GM12878 (cell line): ENCODE measurements at regions not wholly inside any gene's neighbourhood (a gene's known extent, or its start where the extent isn't known, plus 50 kb on each side); places are given as distances from the start of the nearest gene placed in this dataset.

Experiments
- ATAC-seq: fragments of 200-7000 bp; cut with Tn5 transposase; 3 replicates; pipeline ENCODE4 v1.9.1; 2020; ENCODE audit warnings: mild to moderate bottlenecking, moderate library complexity
- BruUV-seq: library from RNA; stranded (reverse); fragments of 400-500 nt; replicated peaks from 2 replicates; lab custom pipeline; 2021; lab: Mats Ljungman, UMichigan
- CTCF ChIA-PET: fragments of 300-600 bp; sonication (Branson Sonifier 250); formaldehyde crosslinking; extraction: SDS; loops from one replicate; lab custom pipeline; 2021; ENCODE audit warnings: inconsistent platforms; lab: Yijun Ruan, JAX
- POLR2A ChIA-PET: fragments of 350-600 bp; formaldehyde crosslinking; extraction: SDS; loops from one replicate; lab custom pipeline; 2021; ENCODE audit warnings: inconsistent platforms; lab: Charles Lee
- RAD21 ChIA-PET: fragments of 300-600 bp; sonication (Branson Sonifier 250); formaldehyde crosslinking; loops from one replicate; lab custom pipeline; 2023; ENCODE audit warnings: antibody characterized with exemption; ENCODE audit not compliant: unreplicated experiment; lab: Charles Lee
- SMC1A ChIA-PET: fragments of 300-600 bp; sonication (Branson Sonifier 250); formaldehyde crosslinking; loops from one replicate; lab custom pipeline; 2023; ENCODE audit not compliant: unreplicated experiment, uncharacterized antibody; lab: Charles Lee
- DNase-seq: peaks from one replicate; pipeline ENCODE4 v3.0.0-alpha.2; 2011; ENCODE audit warnings: low read depth, low spot score
- FAIRE-seq: peaks from 3 replicates; lab custom pipeline; 2011; peaks lifted over from hg19 to GRCh38; lab: Jason Lieb, UNC
- H2AFZ ChIP-seq: 2 replicates; pipeline ENCODE4 v1.6.0; 2011; ENCODE audit warnings: low read depth, low read length, control low read depth; ENCODE audit not compliant: control insufficient read depth
- H3K27ac ChIP-seq: 2 replicates; pipeline ENCODE4 v1.5.1; 2011; ENCODE audit warnings: control low read depth; ENCODE audit not compliant: control insufficient read depth, insufficient read depth
- H3K27me3 ChIP-seq, 2 experiments: replicated peaks in 1 of 2; 2 replicates each; pipeline versions ENCODE4 v1.6.0 to v1.6.1; 2011; ENCODE audit warnings: low read length in 1 of 2; ENCODE audit not compliant: control insufficient read depth in 2 of 2, insufficient read depth in 2 of 2
- H3K36me3 ChIP-seq, 2 experiments: 2 replicates each; pipeline ENCODE4 v1.5.1; 2011; ENCODE audit warnings: low read length in 1 of 2; ENCODE audit not compliant: control insufficient read depth in 2 of 2, insufficient read depth in 2 of 2
- H3K4me1 ChIP-seq: 2 replicates; pipeline ENCODE4 v1.6.1; 2011; ENCODE audit warnings: mild to moderate bottlenecking, low read length, moderate library complexity, mixed read lengths; ENCODE audit not compliant: control insufficient read depth, insufficient read depth
- H3K4me2 ChIP-seq: 2 replicates; pipeline ENCODE4 v1.6.0; 2011; ENCODE audit warnings: control low read depth; ENCODE audit not compliant: control insufficient read depth, insufficient read depth
- H3K4me3 ChIP-seq: fragments of 200-600 bp; sonication (generic); 2 replicates; pipeline ENCODE4 v1.5.1; 2016
- H3K79me2 ChIP-seq: 2 replicates; pipeline ENCODE4 v1.6.0; 2011; ENCODE audit warnings: low read length; ENCODE audit not compliant: control insufficient read depth, insufficient read depth
- H3K9ac ChIP-seq: 2 replicates; pipeline ENCODE4 v1.8.0; 2011; ENCODE audit warnings: low read length, control low read depth, mixed read lengths; ENCODE audit not compliant: control insufficient read depth, insufficient read depth
- H3K9me3 ChIP-seq: replicated peaks from 3 replicates; pipeline ENCODE4 v1.5.1; 2011; ENCODE audit warnings: mild to moderate bottlenecking, low read length; ENCODE audit not compliant: control insufficient read depth, insufficient read depth
- H4K20me1 ChIP-seq: 2 replicates; pipeline ENCODE4 v1.6.0; 2011; ENCODE audit not compliant: control insufficient read depth, insufficient read depth
- BHLHE40 ChIP-seq, 2 experiments: fragments of 450-650 bp in 1 of 2; IDR thresholded peaks; 2 replicates each; pipeline ENCODE4 v1.6.1; 2011 to 2017; ENCODE audit warnings: low read depth in 2 of 2, borderline replicate concordance in 1 of 2, improper control_type of control experiment in 1 of 2, low read length in 1 of 2, mild to moderate bottlenecking in 1 of 2
- CEBPB ChIP-seq, 2 experiments: fragments of 150-350 bp in 1 of 2; IDR thresholded peaks; 2 replicates each; pipeline ENCODE4 v1.6.1; 2012 to 2014; ENCODE audit warnings: low read depth in 2 of 2, low read length in 2 of 2, borderline replicate concordance in 1 of 2, inconsistent platforms in 1 of 2
- FOXK2 ChIP-seq: fragments of 450-650 bp; IDR thresholded peaks from 2 replicates; pipeline ENCODE4 v1.6.1; 2017; ENCODE audit warnings: mild to moderate bottlenecking, moderate library complexity
- HDGF ChIP-seq: fragments of 450-650 bp; IDR thresholded peaks from 2 replicates; pipeline ENCODE4 v1.6.1; 2016; ENCODE audit warnings: antibody characterized with exemption
- HSF1 ChIP-seq: fragments of 150-350 bp; IDR thresholded peaks from 2 replicates; pipeline ENCODE4 v1.6.1; 2014; ENCODE audit warnings: mild to moderate bottlenecking, low read depth, low read length
- IKZF2 ChIP-seq, 2 experiments: fragments of 450-650 bp; IDR thresholded peaks; 2 replicates each; pipeline ENCODE4 v1.6.1; 2017; ENCODE audit warnings: mild to moderate bottlenecking in 2 of 2, moderate library complexity in 2 of 2
- NRF1 ChIP-seq: conservative IDR thresholded peaks from 2 replicates; pipeline ENCODE4 v1.6.1; 2011; ENCODE audit warnings: mild to moderate bottlenecking, low read depth, low read length, improper control_type of control experiment
- POLR2AphosphoS2 ChIP-seq: IDR thresholded peaks from 2 replicates; pipeline ENCODE4 v1.6.1; 2011; ENCODE audit warnings: low read depth, mild to moderate bottlenecking, low read length, improper control_type of control experiment, moderate library complexity
- RCOR1 ChIP-seq: conservative IDR thresholded peaks from 2 replicates; pipeline ENCODE4 v1.6.1; 2012; ENCODE audit warnings: low read depth, low read length, improper control_type of control experiment
- RELB ChIP-seq: fragments of 450-650 bp; IDR thresholded peaks from 2 replicates; pipeline ENCODE4 v1.6.1; 2017; ENCODE audit warnings: low read depth, mild to moderate bottlenecking, moderate library complexity
- TARDBP ChIP-seq: IDR thresholded peaks from 2 replicates; pipeline ENCODE4 v1.6.1; 2016; ENCODE audit warnings: borderline replicate concordance
- TCF12 ChIP-seq: IDR thresholded peaks from 2 replicates; pipeline ENCODE4 v1.6.1; 2011; ENCODE audit warnings: low read depth, mild to moderate bottlenecking, low read length
- WRNIP1 ChIP-seq: IDR thresholded peaks from 2 replicates; pipeline ENCODE4 v1.6.1; 2011; ENCODE audit warnings: low read depth, low read length, improper control_type of control experiment, borderline replicate concordance
- ZNF24 ChIP-seq: fragments of 450-650 bp; IDR thresholded peaks from 2 replicates; pipeline ENCODE4 v1.6.1; 2017; ENCODE audit warnings: antibody characterized with exemption, mild to moderate bottlenecking
- WGBS: methylation state at CpG from one replicate; pipeline ENCODE4 v1.1.6; 2016; ENCODE audit warnings: low lambda C conversion rate; ENCODE audit not compliant: insufficient replicate concordance, insufficient coverage; ENCODE audit errors: missing lambda C conversion rate; 5-methylcytosine and 5-hydroxymethylcytosine counted together
- in situ Hi-C: fragments of 300-500 bp; cut with MboI; formaldehyde crosslinking; loops from 9 replicates; pipeline ENCODE4 v1.14.3; 2018; ENCODE audit warnings: mixed read lengths
- intact Hi-C: fragments of 100-400 bp; cut with micrococcal nuclease; formaldehyde crosslinking; loops from one replicate; pipeline ENCODE4 v1.14.2; 2022; ENCODE audit not compliant: unreplicated experiment
- TF ChIP-seq, protein P1 (sequence below): IDR thresholded peaks from 2 replicates; pipeline ENCODE4 v1.6.1; 2011; ENCODE audit warnings: borderline replicate concordance, low read depth, mild to moderate bottlenecking, moderate library complexity, mixed read lengths, low read length; ENCODE audit not compliant: insufficient read depth; ENCODE audit errors: extremely low read length

- 17% methylated on average over 3 of the region's 3 CpGs for WGBS
- Histone ChIP-seq H3K4me2 (no peak overlapping the region), H3K9ac (no peak overlapping the region), H3K9me3 (no peaks in the 10 kb centered on the region), H3K27me3 (no peaks in the 10 kb centered on the region; a peak in 1 of 4 replicates), H3K4me3 (no peak overlapping the region), H3K36me3 (no peaks in the 10 kb centered on the region), H3K4me1 (no peaks in the 10 kb centered on the region), H3K27ac (no peak overlapping the region), H4K20me1 (no peaks in the 10 kb centered on the region), H2AFZ (no peak overlapping the region), H3K79me2 (no peaks in the 10 kb centered on the region)
- TF ChIP-seq HDGF = no peak
- BruUV-seq = no TSS peak
- ChIA-PET CTCF (interaction anchor here (1.6 kb wide), 1 partner anchor 10 kb away, joined by 3 read pairs; no protein-coding TSS in a partner anchor), RAD21 (no interaction called here), SMC1A (interaction anchor here (1.0 kb wide), 1 partner anchor 312 kb away, joined by 3 read pairs; no protein-coding TSS in a partner anchor), POLR2A (no interaction called here)
- intact Hi-C loops = no loop called here
- in situ Hi-C loops = no loop called here
- no peak for DNase-seq
- no peak for FAIRE-seq
- ATAC-seq = no peak
Observed at GRCh38 chr3:135759651-135760050, 205.9 kb upstream of the PPP2R3A start.

- ChIA-PET RAD21 (no interaction called here), SMC1A (no interaction called here), POLR2A (no interaction called here), CTCF (interaction anchor here (1.6 kb wide), 1 partner anchor 9 kb away, joined by 3 read pairs; no protein-coding TSS in a partner anchor)
- FAIRE-seq = no peak
- no TSS peak for BruUV-seq
- 23% methylated on average over 3 of the region's 3 CpGs for WGBS
- H3K4me3 ChIP-seq = no peak overlapping the region
- no peak overlapping the region for H3K27ac ChIP-seq
- no peak overlapping the region for H2AFZ ChIP-seq
- H3K4me2 ChIP-seq = no peak overlapping the region
- no peak for ATAC-seq
- no peak for DNase-seq
- H3K9ac ChIP-seq = no peak overlapping the region
- H3K36me3 ChIP-seq = no peaks in the 10 kb centered on the region
- H4K20me1 ChIP-seq = no peaks in the 10 kb centered on the region
- no peaks in the 10 kb centered on the region for H3K9me3 ChIP-seq
- no peaks in the 10 kb centered on the region; a peak in 1 of 4 replicates for H3K27me3 ChIP-seq
- H3K4me1 ChIP-seq = no peaks in the 10 kb centered on the region
- in situ Hi-C loops (no loop called here), intact Hi-C loops (no loop called here)
- no peaks in the 10 kb centered on the region for H3K79me2 ChIP-seq
- no peak for TF ChIP-seq RCOR1
- TF ChIP-seq HSF1 = no peak
- TF ChIP-seq TCF12 = no peak
- TF ChIP-seq POLR2AphosphoS2 = no peak
- TF ChIP-seq ZNF24 = no peak
- TF ChIP-seq TARDBP = no peak
- no peak for TF ChIP-seq BHLHE40 (IDR thresholded peaks at IDR 0.05; ENCODE audit: borderline replicate concordance in 1 of 2, low read depth in 2 of 2, low read length in 1 of 2)
- TF ChIP-seq WRNIP1 = no peak
- TF ChIP-seq, protein P1, sequence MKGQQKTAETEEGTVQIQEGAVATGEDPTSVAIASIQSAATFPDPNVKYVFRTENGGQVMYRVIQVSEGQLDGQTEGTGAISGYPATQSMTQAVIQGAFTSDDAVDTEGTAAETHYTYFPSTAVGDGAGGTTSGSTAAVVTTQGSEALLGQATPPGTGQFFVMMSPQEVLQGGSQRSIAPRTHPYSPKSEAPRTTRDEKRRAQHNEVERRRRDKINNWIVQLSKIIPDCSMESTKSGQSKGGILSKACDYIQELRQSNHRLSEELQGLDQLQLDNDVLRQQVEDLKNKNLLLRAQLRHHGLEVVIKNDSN = no peak
- TF ChIP-seq CEBPB (IDR thresholded peaks at IDR 0.05; ENCODE audit: borderline replicate concordance in 1 of 2, low read depth in 2 of 2, low read length in 2 of 2) = no peak
- TF ChIP-seq RELB = no peak
- TF ChIP-seq FOXK2 = no peak
- no peak for TF ChIP-seq IKZF2 (IDR thresholded peaks at IDR 0.05)
- TF ChIP-seq NRF1 = no peak
Observed at GRCh38 chr3:135760581-135760980, 204.9 kb upstream of the PPP2R3A start.
